ENCODE measurements at regions not wholly inside any gene's neighbourhood (a gene's known extent, or its start where the extent isn't known, plus 50 kb on each side); places are given as distances from the start of the nearest gene placed in this dataset.

- no peak for DNase-seq (ENCODE audit: insufficient read length)
- FAIRE-seq = no peak
- TF ChIP-seq TAF1 (IDR thresholded peaks at IDR 0.05; ENCODE audit: borderline replicate concordance, low read depth, low read length) = no peak
- TF ChIP-seq POLR2AphosphoS5 (IDR thresholded peaks at IDR 0.05; ENCODE audit: low read depth, low read length) = no peak
- no peak for TF ChIP-seq POLR2A (IDR thresholded peaks at IDR 0.05; ENCODE audit: low read depth, low read length)
These were observed 448.9 kb upstream of the FZD8 start for GRCh38 chr10:36091007-36091406.

GRCh38 chr10:36089790-36090440 is 447.8 kb upstream of the FZD8 start:
- no peak for FAIRE-seq
- no peak for DNase-seq (ENCODE audit: insufficient read length)
- TF ChIP-seq POLR2A (IDR thresholded peaks at IDR 0.05; ENCODE audit: low read depth, low read length) (no peak), POLR2AphosphoS5 (IDR thresholded peaks at IDR 0.05; ENCODE audit: low read depth, low read length) (no peak), TAF1 (IDR thresholded peaks at IDR 0.05; ENCODE audit: borderline replicate concordance, low read depth, low read length) (no peak)

- DNase-seq (ENCODE audit: insufficient read length) = no peak
- no peak for FAIRE-seq
- TF ChIP-seq TAF1 (IDR thresholded peaks at IDR 0.05; ENCODE audit: borderline replicate concordance, low read depth, low read length) (no peak), POLR2AphosphoS5 (IDR thresholded peaks at IDR 0.05; ENCODE audit: low read depth, low read length) (no peak), POLR2A (IDR thresholded peaks at IDR 0.05; ENCODE audit: low read depth, low read length) (no peak)
These were observed 445.2 kb upstream of the FZD8 start for GRCh38 chr10:36087006-36088005.

- no peak for FAIRE-seq
- DNase-seq (ENCODE audit: insufficient read length) = no peak
- no peak for TF ChIP-seq POLR2A (IDR thresholded peaks at IDR 0.05; ENCODE audit: low read depth, low read length)
- no peak for TF ChIP-seq POLR2AphosphoS5 (IDR thresholded peaks at IDR 0.05; ENCODE audit: low read depth, low read length)
- TF ChIP-seq TAF1 (IDR thresholded peaks at IDR 0.05; ENCODE audit: borderline replicate concordance, low read depth, low read length) = no peak
These were observed 433.1 kb upstream of the FZD8 start for GRCh38 chr10:36075196-36075595.

- DNase-seq (ENCODE audit: insufficient read length) (no peak), FAIRE-seq (no peak)
- no peak for TF ChIP-seq POLR2AphosphoS5 (IDR thresholded peaks at IDR 0.05; ENCODE audit: low read depth, low read length)
- no peak for TF ChIP-seq POLR2A (IDR thresholded peaks at IDR 0.05; ENCODE audit: low read depth, low read length)
- no peak for TF ChIP-seq TAF1 (IDR thresholded peaks at IDR 0.05; ENCODE audit: borderline replicate concordance, low read depth, low read length)
These were observed 431.8 kb upstream of the FZD8 start for GRCh38 chr10:36073796-36074345.

GRCh38 chr10:36068542-36068941 is 426.4 kb upstream of the FZD8 start:
- FAIRE-seq (no peak), DNase-seq (ENCODE audit: insufficient read length) (no peak)
- no peak for TF ChIP-seq TAF1 (IDR thresholded peaks at IDR 0.05; ENCODE audit: borderline replicate concordance, low read depth, low read length)
- TF ChIP-seq POLR2AphosphoS5 (IDR thresholded peaks at IDR 0.05; ENCODE audit: low read depth, low read length) = no peak
- no peak for TF ChIP-seq POLR2A (IDR thresholded peaks at IDR 0.05; ENCODE audit: low read depth, low read length)

- no peak for DNase-seq (ENCODE audit: insufficient read length)
- FAIRE-seq = no peak
- TF ChIP-seq POLR2A (IDR thresholded peaks at IDR 0.05; ENCODE audit: low read depth, low read length) (no peak), TAF1 (IDR thresholded peaks at IDR 0.05; ENCODE audit: borderline replicate concordance, low read depth, low read length) (no peak), POLR2AphosphoS5 (IDR thresholded peaks at IDR 0.05; ENCODE audit: low read depth, low read length) (no peak)
These were observed 425.7 kb upstream of the FZD8 start for GRCh38 chr10:36067748-36068147.

GRCh38 chr10:36066850-36067249 is 424.8 kb upstream of the FZD8 start:
- FAIRE-seq = no peak
- no peak for DNase-seq (ENCODE audit: insufficient read length)
- TF ChIP-seq TAF1 (IDR thresholded peaks at IDR 0.05; ENCODE audit: borderline replicate concordance, low read depth, low read length) (no peak), POLR2A (IDR thresholded peaks at IDR 0.05; ENCODE audit: low read depth, low read length) (no peak), POLR2AphosphoS5 (IDR thresholded peaks at IDR 0.05; ENCODE audit: low read depth, low read length) (no peak)

- TF ChIP-seq POLR2A (IDR thresholded peaks at IDR 0.05; ENCODE audit: low read depth, low read length) (no peak), TAF1 (IDR thresholded peaks at IDR 0.05; ENCODE audit: borderline replicate concordance, low read depth, low read length) (no peak), POLR2AphosphoS5 (IDR thresholded peaks at IDR 0.05; ENCODE audit: low read depth, low read length) (no peak)
- DNase-seq (ENCODE audit: insufficient read length) (no peak), FAIRE-seq (no peak)
These were observed 424.0 kb upstream of the FZD8 start for GRCh38 chr10:36066102-36066501.

GRCh38 chr10:36063396-36063795 is 421.3 kb upstream of the FZD8 start:
- FAIRE-seq = no peak
- DNase-seq (ENCODE audit: insufficient read length) = no peak

GRCh38 chr10:36057731-36058130 is 415.6 kb upstream of the FZD8 start:
- no peak for TF ChIP-seq POLR2AphosphoS5 (IDR thresholded peaks at IDR 0.05; ENCODE audit: low read depth, low read length)
- DNase-seq (ENCODE audit: insufficient read length) (no peak), FAIRE-seq (no peak)

More at GRCh38 chr10:36063396-36063795, 421.3 kb upstream of the FZD8 start:
- TF ChIP-seq POLR2AphosphoS5 (IDR thresholded peaks at IDR 0.05; ENCODE audit: low read depth, low read length) (no peak), TAF1 (IDR thresholded peaks at IDR 0.05; ENCODE audit: borderline replicate concordance, low read depth, low read length) (no peak), POLR2A (IDR thresholded peaks at IDR 0.05; ENCODE audit: low read depth, low read length) (no peak)

All from GM12892 (cell line).